GM23338 (cell line): ENCODE measurements at regions not wholly inside any gene's neighbourhood (a gene's known extent, or its start where the extent isn't known, plus 50 kb on each side); places are given as distances from the start of the nearest gene placed in this dataset.

Experiments used
- ATAC-seq: fragments of 200-7000 bp; cut with Tn5 transposase; 3 replicates; pipeline ENCODE4 v1.9.1; 2020
- DNase-seq: peaks from one replicate; pipeline ENCODE4 v3.0.0-alpha.2; 2015; ENCODE audit warnings: low spot score
- H2AFZ ChIP-seq: fragments of 200-600 bp; sonication (generic); 2 replicates; pipeline ENCODE4 v1.8.0; 2016; ENCODE audit warnings: antibody characterized with exemption, mild to moderate bottlenecking, moderate library complexity
- H3F3A ChIP-seq: fragments of 200-600 bp; sonication (generic); replicated peaks from 2 replicates; pipeline ENCODE4 v1.8.0; 2017; ENCODE audit warnings: antibody characterized with exemption, mixed run types, low read depth
- H3K27ac ChIP-seq: fragments of 200-600 bp; sonication (generic); 2 replicates; pipeline ENCODE4 v1.6.1; 2016; ENCODE audit warnings: low read depth
- H3K27me3 ChIP-seq: fragments of 200-600 bp; sonication (generic); 2 replicates; pipeline ENCODE4 v1.8.0; 2016; ENCODE audit warnings: mild to moderate bottlenecking, mixed run types, moderate library complexity; ENCODE audit not compliant: insufficient read depth
- H3K36me3 ChIP-seq: fragments of 200-600 bp; sonication (generic); 2 replicates; pipeline ENCODE4 v1.8.0; 2016; ENCODE audit warnings: mild to moderate bottlenecking; ENCODE audit not compliant: insufficient read depth
- H3K4me1 ChIP-seq: fragments of 200-600 bp; sonication (generic); 2 replicates; pipeline ENCODE4 v1.8.0; 2016; ENCODE audit warnings: mild to moderate bottlenecking, moderate library complexity; ENCODE audit not compliant: insufficient read depth
- H3K4me2 ChIP-seq: fragments of 200-600 bp; sonication (generic); 2 replicates; pipeline ENCODE4 v1.7.1; 2017; ENCODE audit warnings: mixed run types
- H3K4me3 ChIP-seq: fragments of 200-600 bp; sonication (generic); 2 replicates; pipeline ENCODE4 v1.6.1; 2016; ENCODE audit warnings: mixed run types
- H3K79me2 ChIP-seq: fragments of 200-600 bp; sonication (generic); replicated peaks from 2 replicates; pipeline ENCODE4 v1.8.0; 2017; ENCODE audit warnings: mild to moderate bottlenecking; ENCODE audit not compliant: insufficient read depth
- H3K9me2 ChIP-seq: fragments of 200-600 bp; sonication (generic); 2 replicates; pipeline ENCODE4 v1.8.0; 2017; ENCODE audit not compliant: insufficient read depth
- H4K20me1 ChIP-seq: fragments of 200-600 bp; sonication (generic); replicated peaks from 2 replicates; pipeline ENCODE4 v1.8.0; 2017; ENCODE audit warnings: mild to moderate bottlenecking; ENCODE audit not compliant: insufficient read depth
- H3K27ac Mint-ChIP-seq: 2 replicates; pipeline ENCODE4 v1.8.0; 2020; ENCODE audit warnings: inconsistent platforms, mild to moderate bottlenecking, moderate library complexity, mixed read lengths
- H3K27me3 Mint-ChIP-seq: 3 replicates; pipeline ENCODE4 v1.8.0; 2022; ENCODE audit warnings: low read depth, mild to moderate bottlenecking, moderate library complexity, mixed read lengths, inconsistent platforms; ENCODE audit not compliant: insufficient read depth, poor library complexity
- H3K36me3 Mint-ChIP-seq: 3 replicates; pipeline ENCODE4 v1.8.0; 2021; ENCODE audit warnings: low read depth, mild to moderate bottlenecking, inconsistent platforms, moderate library complexity, mixed read lengths
- H3K4me1 Mint-ChIP-seq: 3 replicates; pipeline ENCODE4 v1.8.0; 2020; ENCODE audit warnings: mild to moderate bottlenecking, inconsistent platforms, mixed read lengths
- H3K4me3 Mint-ChIP-seq: 3 replicates; pipeline ENCODE4 v1.8.0; 2021; ENCODE audit warnings: moderate library complexity, mild to moderate bottlenecking, inconsistent platforms, mixed read lengths
- H3K9me3 Mint-ChIP-seq: 3 replicates; pipeline ENCODE4 v1.8.0; 2020; ENCODE audit warnings: moderate library complexity, mild to moderate bottlenecking, inconsistent platforms, mixed read lengths
- CREB1 ChIP-seq: fragments of 250-450 bp; sonication (Bioruptor Pico); IDR thresholded peaks from 2 replicates; pipeline ENCODE4 v1.5.0; 2020; ENCODE audit warnings: low read depth, mild to moderate bottlenecking, moderate library complexity
- EZH2 ChIP-seq: fragments of 200-600 bp; sonication (generic); IDR thresholded peaks from one replicate; pipeline ENCODE4 v1.8.0; 2017; ENCODE audit warnings: antibody characterized with exemption, mild to moderate bottlenecking, low read depth; ENCODE audit not compliant: unreplicated experiment
- EZH2phosphoT487 ChIP-seq: fragments of 200-600 bp; sonication (generic); IDR thresholded peaks from one replicate; pipeline ENCODE4 v1.8.1; 2018; ENCODE audit warnings: antibody characterized with exemption; ENCODE audit not compliant: unreplicated experiment
- JUNB ChIP-seq: IDR thresholded peaks from one replicate; pipeline ENCODE4 v1.6.1; 2016; ENCODE audit warnings: antibody characterized with exemption; ENCODE audit not compliant: unreplicated experiment
- NANOG ChIP-seq: IDR thresholded peaks from 2 replicates; pipeline ENCODE4 v1.6.1; 2016; ENCODE audit warnings: antibody characterized with exemption, borderline replicate concordance
- POLR2AphosphoS5 ChIP-seq: IDR thresholded peaks from 2 replicates; pipeline ENCODE4 v1.6.1; 2016; ENCODE audit warnings: antibody characterized with exemption, low read depth
- STAT1 ChIP-seq: IDR thresholded peaks from one replicate; pipeline ENCODE4 v1.6.1; 2016; ENCODE audit warnings: antibody characterized with exemption; ENCODE audit not compliant: unreplicated experiment
- ZNF114 ChIP-seq: fragments of 250-450 bp; sonication (Bioruptor Pico); IDR thresholded peaks from 2 replicates; pipeline ENCODE4 v1.5.0; 2020; ENCODE audit warnings: mild to moderate bottlenecking, moderate library complexity
- ZNF331 ChIP-seq: fragments of 250-450 bp; sonication (Bioruptor Pico); IDR thresholded peaks from 2 replicates; pipeline ENCODE4 v1.5.0; 2020; ENCODE audit warnings: low read depth, mild to moderate bottlenecking, moderate library complexity
- TF ChIP-seq, protein P1 (sequence below): IDR thresholded peaks from one replicate; pipeline ENCODE4 v1.6.1; 2018; ENCODE audit warnings: antibody characterized with exemption; ENCODE audit not compliant: unreplicated experiment
- TF ChIP-seq, protein P2 (sequence below): IDR thresholded peaks from 2 replicates; pipeline ENCODE4 v1.6.1; 2016; ENCODE audit warnings: antibody characterized with exemption
- TF ChIP-seq, protein P3 (sequence below): fragments of 250-450 bp; sonication (Bioruptor Pico); IDR thresholded peaks from 2 replicates; pipeline ENCODE4 v1.5.0; 2020; ENCODE audit warnings: mild to moderate bottlenecking, moderate library complexity
- TF ChIP-seq, protein P4 (sequence below), 2 experiments: fragments of 200-600 bp in 1 of 2; sonication (generic) in 1 of 2; conservative IDR thresholded peaks; 2 replicates each; pipeline versions ENCODE4 v1.5.1 to v1.6.1; 2016 to 2017; ENCODE audit warnings: antibody characterized with exemption in 2 of 2, low read depth in 2 of 2, mild to moderate bottlenecking in 2 of 2, moderate library complexity in 1 of 2

DNA sequence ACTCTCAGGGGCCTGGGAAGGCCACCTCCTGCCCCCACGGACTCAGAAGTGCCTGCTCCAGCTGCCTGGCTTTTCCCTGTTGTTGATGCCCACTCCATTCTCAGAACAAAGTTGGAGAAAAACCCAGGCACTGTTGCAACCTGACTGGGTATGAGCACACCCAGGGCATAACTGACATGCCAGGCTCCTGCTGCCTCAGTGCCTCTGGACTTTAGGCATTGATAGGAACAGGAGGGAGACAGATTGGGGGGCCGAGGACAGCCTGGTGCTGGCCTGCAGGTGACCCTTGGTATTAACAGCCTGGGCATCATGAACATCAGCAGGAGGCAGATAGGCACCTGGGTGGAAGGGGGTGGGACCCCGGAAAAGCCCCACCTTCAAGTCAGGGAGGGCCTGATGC is 685.9 kb upstream of the CDH10 start:
- no peak overlapping the region for H3K4me3 ChIP-seq
- no peak overlapping the region for H2AFZ ChIP-seq
- H4K20me1 ChIP-seq = no peaks in the 10 kb centered on the region
- Mint-ChIP-seq H3K4me1 (no peaks in the 10 kb centered on the region), H3K9me3 (peaks cover 8% of the 10 kb centered on the region), H3K4me3 (no peak overlapping the region), H3K27ac (no peak overlapping the region), H3K36me3 (peaks cover 10% of the 10 kb centered on the region), H3K27me3 (no peaks in the 10 kb centered on the region)
- H3K27ac ChIP-seq = no peak overlapping the region
- H3K27me3 ChIP-seq = no peaks in the 10 kb centered on the region
- H3K79me2 ChIP-seq = no peaks in the 10 kb centered on the region
- H3K4me2 ChIP-seq = no peak overlapping the region
- H3K4me1 ChIP-seq = no peaks in the 10 kb centered on the region
- H3F3A ChIP-seq = no peaks in the 10 kb centered on the region
- no peaks in the 10 kb centered on the region for H3K36me3 ChIP-seq
- peaks cover 9% of the 10 kb centered on the region; the same call in 1 of the 2 replicates for H3K9me2 ChIP-seq
- ATAC-seq (no peak), DNase-seq (no peak)
- TF ChIP-seq POLR2AphosphoS5 = no peak
- TF ChIP-seq ZNF331 = no peak
- no peak for TF ChIP-seq EZH2phosphoT487
- TF ChIP-seq, protein P1, sequence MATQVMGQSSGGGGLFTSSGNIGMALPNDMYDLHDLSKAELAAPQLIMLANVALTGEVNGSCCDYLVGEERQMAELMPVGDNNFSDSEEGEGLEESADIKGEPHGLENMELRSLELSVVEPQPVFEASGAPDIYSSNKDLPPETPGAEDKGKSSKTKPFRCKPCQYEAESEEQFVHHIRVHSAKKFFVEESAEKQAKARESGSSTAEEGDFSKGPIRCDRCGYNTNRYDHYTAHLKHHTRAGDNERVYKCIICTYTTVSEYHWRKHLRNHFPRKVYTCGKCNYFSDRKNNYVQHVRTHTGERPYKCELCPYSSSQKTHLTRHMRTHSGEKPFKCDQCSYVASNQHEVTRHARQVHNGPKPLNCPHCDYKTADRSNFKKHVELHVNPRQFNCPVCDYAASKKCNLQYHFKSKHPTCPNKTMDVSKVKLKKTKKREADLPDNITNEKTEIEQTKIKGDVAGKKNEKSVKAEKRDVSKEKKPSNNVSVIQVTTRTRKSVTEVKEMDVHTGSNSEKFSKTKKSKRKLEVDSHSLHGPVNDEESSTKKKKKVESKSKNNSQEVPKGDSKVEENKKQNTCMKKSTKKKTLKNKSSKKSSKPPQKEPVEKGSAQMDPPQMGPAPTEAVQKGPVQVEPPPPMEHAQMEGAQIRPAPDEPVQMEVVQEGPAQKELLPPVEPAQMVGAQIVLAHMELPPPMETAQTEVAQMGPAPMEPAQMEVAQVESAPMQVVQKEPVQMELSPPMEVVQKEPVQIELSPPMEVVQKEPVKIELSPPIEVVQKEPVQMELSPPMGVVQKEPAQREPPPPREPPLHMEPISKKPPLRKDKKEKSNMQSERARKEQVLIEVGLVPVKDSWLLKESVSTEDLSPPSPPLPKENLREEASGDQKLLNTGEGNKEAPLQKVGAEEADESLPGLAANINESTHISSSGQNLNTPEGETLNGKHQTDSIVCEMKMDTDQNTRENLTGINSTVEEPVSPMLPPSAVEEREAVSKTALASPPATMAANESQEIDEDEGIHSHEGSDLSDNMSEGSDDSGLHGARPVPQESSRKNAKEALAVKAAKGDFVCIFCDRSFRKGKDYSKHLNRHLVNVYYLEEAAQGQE = no peak
- no peak for TF ChIP-seq STAT1
- no peak for TF ChIP-seq ZNF114 (CRISPR knock-in tag)
- TF ChIP-seq, protein P2, sequence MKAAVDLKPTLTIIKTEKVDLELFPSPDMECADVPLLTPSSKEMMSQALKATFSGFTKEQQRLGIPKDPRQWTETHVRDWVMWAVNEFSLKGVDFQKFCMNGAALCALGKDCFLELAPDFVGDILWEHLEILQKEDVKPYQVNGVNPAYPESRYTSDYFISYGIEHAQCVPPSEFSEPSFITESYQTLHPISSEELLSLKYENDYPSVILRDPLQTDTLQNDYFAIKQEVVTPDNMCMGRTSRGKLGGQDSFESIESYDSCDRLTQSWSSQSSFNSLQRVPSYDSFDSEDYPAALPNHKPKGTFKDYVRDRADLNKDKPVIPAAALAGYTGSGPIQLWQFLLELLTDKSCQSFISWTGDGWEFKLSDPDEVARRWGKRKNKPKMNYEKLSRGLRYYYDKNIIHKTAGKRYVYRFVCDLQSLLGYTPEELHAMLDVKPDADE = no peak
- TF ChIP-seq JUNB = no peak
- TF ChIP-seq EZH2 = no peak
- no peak for TF ChIP-seq CREB1 (CRISPR knock-in tag)
- TF ChIP-seq NANOG = no peak
- TF ChIP-seq, protein P3, sequence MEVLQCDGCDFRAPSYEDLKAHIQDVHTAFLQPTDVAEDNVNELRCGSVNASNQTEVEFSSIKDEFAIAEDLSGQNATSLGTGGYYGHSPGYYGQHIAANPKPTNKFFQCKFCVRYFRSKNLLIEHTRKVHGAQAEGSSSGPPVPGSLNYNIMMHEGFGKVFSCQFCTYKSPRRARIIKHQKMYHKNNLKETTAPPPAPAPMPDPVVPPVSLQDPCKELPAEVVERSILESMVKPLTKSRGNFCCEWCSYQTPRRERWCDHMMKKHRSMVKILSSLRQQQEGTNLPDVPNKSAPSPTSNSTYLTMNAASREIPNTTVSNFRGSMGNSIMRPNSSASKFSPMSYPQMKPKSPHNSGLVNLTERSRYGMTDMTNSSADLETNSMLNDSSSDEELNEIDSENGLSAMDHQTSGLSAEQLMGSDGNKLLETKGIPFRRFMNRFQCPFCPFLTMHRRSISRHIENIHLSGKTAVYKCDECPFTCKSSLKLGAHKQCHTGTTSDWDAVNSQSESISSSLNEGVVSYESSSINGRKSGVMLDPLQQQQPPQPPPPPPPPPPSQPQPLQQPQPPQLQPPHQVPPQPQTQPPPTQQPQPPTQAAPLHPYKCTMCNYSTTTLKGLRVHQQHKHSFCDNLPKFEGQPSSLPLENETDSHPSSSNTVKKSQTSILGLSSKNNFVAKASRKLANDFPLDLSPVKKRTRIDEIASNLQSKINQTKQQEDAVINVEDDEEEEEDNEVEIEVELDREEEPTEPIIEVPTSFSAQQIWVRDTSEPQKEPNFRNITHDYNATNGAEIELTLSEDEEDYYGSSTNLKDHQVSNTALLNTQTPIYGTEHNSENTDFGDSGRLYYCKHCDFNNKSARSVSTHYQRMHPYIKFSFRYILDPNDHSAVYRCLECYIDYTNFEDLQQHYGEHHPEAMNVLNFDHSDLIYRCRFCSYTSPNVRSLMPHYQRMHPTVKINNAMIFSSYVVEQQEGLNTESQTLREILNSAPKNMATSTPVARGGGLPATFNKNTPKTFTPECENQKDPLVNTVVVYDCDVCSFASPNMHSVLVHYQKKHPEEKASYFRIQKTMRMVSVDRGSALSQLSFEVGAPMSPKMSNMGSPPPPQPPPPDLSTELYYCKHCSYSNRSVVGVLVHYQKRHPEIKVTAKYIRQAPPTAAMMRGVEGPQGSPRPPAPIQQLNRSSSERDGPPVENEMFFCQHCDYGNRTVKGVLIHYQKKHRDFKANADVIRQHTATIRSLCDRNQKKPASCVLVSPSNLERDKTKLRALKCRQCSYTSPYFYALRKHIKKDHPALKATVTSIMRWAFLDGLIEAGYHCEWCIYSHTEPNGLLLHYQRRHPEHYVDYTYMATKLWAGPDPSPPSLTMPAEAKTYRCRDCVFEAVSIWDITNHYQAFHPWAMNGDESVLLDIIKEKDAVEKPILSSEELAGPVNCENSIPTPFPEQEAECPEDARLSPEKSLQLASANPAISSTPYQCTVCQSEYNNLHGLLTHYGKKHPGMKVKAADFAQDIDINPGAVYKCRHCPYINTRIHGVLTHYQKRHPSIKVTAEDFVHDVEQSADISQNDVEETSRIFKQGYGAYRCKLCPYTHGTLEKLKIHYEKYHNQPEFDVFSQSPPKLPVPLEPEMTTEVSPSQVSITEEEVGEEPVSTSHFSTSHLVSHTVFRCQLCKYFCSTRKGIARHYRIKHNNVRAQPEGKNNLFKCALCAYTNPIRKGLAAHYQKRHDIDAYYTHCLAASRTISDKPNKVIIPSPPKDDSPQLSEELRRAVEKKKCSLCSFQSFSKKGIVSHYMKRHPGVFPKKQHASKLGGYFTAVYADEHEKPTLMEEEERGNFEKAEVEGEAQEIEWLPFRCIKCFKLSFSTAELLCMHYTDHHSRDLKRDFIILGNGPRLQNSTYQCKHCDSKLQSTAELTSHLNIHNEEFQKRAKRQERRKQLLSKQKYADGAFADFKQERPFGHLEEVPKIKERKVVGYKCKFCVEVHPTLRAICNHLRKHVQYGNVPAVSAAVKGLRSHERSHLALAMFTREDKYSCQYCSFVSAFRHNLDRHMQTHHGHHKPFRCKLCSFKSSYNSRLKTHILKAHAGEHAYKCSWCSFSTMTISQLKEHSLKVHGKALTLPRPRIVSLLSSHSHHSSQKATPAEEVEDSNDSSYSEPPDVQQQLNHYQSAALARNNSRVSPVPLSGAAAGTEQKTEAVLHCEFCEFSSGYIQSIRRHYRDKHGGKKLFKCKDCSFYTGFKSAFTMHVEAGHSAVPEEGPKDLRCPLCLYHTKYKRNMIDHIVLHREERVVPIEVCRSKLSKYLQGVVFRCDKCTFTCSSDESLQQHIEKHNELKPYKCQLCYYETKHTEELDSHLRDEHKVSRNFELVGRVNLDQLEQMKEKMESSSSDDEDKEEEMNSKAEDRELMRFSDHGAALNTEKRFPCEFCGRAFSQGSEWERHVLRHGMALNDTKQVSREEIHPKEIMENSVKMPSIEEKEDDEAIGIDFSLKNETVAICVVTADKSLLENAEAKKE (CRISPR knock-in tag) = no peak
- TF ChIP-seq, protein P4, sequence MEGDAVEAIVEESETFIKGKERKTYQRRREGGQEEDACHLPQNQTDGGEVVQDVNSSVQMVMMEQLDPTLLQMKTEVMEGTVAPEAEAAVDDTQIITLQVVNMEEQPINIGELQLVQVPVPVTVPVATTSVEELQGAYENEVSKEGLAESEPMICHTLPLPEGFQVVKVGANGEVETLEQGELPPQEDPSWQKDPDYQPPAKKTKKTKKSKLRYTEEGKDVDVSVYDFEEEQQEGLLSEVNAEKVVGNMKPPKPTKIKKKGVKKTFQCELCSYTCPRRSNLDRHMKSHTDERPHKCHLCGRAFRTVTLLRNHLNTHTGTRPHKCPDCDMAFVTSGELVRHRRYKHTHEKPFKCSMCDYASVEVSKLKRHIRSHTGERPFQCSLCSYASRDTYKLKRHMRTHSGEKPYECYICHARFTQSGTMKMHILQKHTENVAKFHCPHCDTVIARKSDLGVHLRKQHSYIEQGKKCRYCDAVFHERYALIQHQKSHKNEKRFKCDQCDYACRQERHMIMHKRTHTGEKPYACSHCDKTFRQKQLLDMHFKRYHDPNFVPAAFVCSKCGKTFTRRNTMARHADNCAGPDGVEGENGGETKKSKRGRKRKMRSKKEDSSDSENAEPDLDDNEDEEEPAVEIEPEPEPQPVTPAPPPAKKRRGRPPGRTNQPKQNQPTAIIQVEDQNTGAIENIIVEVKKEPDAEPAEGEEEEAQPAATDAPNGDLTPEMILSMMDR (conservative IDR thresholded peaks at IDR 0.05; ENCODE audit: low read depth in 2 of 2) = no peak
